K562 (cell line): ENCODE measurements at regions not wholly inside any gene's neighbourhood (a gene's known extent, or its start where the extent isn't known, plus 50 kb on each side); places are given as distances from the start of the nearest gene placed in this dataset.

Experiments used
- BDP1 ChIP-seq: IDR thresholded peaks from 3 replicates; pipeline ENCODE4 v1.6.1; 2011; ENCODE audit not compliant: insufficient read length, insufficient read depth
- BMI1 ChIP-seq: fragments of 150-350 bp; IDR thresholded peaks from 2 replicates; pipeline ENCODE4 v1.6.1; 2014; ENCODE audit warnings: low read length
- CREBBP ChIP-seq: IDR thresholded peaks from one replicate; pipeline ENCODE4 v1.6.1; 2012; ENCODE audit warnings: low read depth, mild to moderate bottlenecking, control low read depth, inconsistent platforms, low read length
- E2F4 ChIP-seq: sonication (generic); formaldehyde crosslinking; IDR thresholded peaks from 2 replicates; pipeline ENCODE4 v1.8.0; 2022; ENCODE audit warnings: mild to moderate bottlenecking, low read depth, missing genetic modification reagents
- ELF2 ChIP-seq: fragments of 250-450 bp; sonication (Bioruptor Pico); IDR thresholded peaks from 2 replicates; pipeline ENCODE4 v1.5.0; 2021; ENCODE audit warnings: mild to moderate bottlenecking
- ETV1 ChIP-seq: fragments of 450-650 bp; conservative IDR thresholded peaks from 2 replicates; pipeline ENCODE4 v1.6.1; 2016; ENCODE audit warnings: missing genetic modification characterization, control low read depth, low read depth, missing compliant biosample characterization
- FOXK1 ChIP-seq: sonication (generic); formaldehyde crosslinking; IDR thresholded peaks from 2 replicates; pipeline ENCODE4 v1.8.0; 2022; ENCODE audit warnings: missing genetic modification reagents, mild to moderate bottlenecking, borderline replicate concordance
- LARP7 ChIP-seq: fragments of 450-650 bp; IDR thresholded peaks from 2 replicates; pipeline ENCODE4 v1.6.1; 2016
- MCM5 ChIP-seq: fragments of 450-650 bp; IDR thresholded peaks from 2 replicates; pipeline ENCODE4 v1.6.1; 2016; ENCODE audit warnings: low read depth
- PCBP2 ChIP-seq: fragments of 200-400 bp; formaldehyde crosslinking; IDR thresholded peaks from 2 replicates; pipeline ENCODE4 v1.6.1; 2018; ENCODE audit warnings: low read length, low read depth, mild to moderate bottlenecking, moderate library complexity; ENCODE audit not compliant: poor library complexity, severe bottlenecking
- PHB ChIP-seq: fragments of 250-450 bp; sonication (Bioruptor Pico); IDR thresholded peaks from 2 replicates; pipeline ENCODE4 v1.5.0; 2021
- RBM22 ChIP-seq: fragments of 200-400 bp; formaldehyde crosslinking; IDR thresholded peaks from 2 replicates; pipeline ENCODE4 v1.6.1; 2018; ENCODE audit warnings: low read length, low read depth; ENCODE audit not compliant: poor library complexity, severe bottlenecking
- RFX7 ChIP-seq: fragments of 250-450 bp; sonication (Bioruptor Pico); IDR thresholded peaks from 2 replicates; pipeline ENCODE4 v1.5.1; 2021; ENCODE audit warnings: mild to moderate bottlenecking
- SAP30 ChIP-seq: fragments of 200-600 bp; sonication (generic); IDR thresholded peaks from 2 replicates; pipeline ENCODE4 v1.6.1; 2012; ENCODE audit warnings: borderline replicate concordance, low read depth, mild to moderate bottlenecking, moderate library complexity, low read length, control low read depth, inconsistent platforms; ENCODE audit not compliant: insufficient read depth, poor library complexity, severe bottlenecking
- SMAD1 ChIP-seq: fragments of 150-350 bp; IDR thresholded peaks from 2 replicates; pipeline ENCODE4 v1.6.1; 2014; ENCODE audit warnings: low read length, low read depth; ENCODE audit not compliant: partially characterized antibody
- SMARCA5 ChIP-seq: fragments of 450-650 bp; IDR thresholded peaks from 2 replicates; pipeline ENCODE4 v1.6.1; 2016
- SMARCB1 ChIP-seq: IDR thresholded peaks from 2 replicates; pipeline ENCODE4 v1.6.1; 2011; ENCODE audit warnings: improper control_type of control experiment, low read depth; ENCODE audit not compliant: insufficient read length
- SMARCC2 ChIP-seq: fragments of 450-650 bp; IDR thresholded peaks from 2 replicates; pipeline ENCODE4 v1.6.1; 2017; ENCODE audit warnings: antibody characterized with exemption, moderate library complexity, mild to moderate bottlenecking, low read depth
- SRF ChIP-seq, 2 experiments: fragments of 250-450, 450-650 bp in 1 of 2; sonication (Bioruptor Pico) in 1 of 2; sonication (generic) in 1 of 2; formaldehyde crosslinking; IDR thresholded peaks; 2 replicates each; pipeline versions ENCODE4 v1.5.0 to v1.5.1; 2020 to 2022; ENCODE audit warnings: mild to moderate bottlenecking in 1 of 2, missing genetic modification reagents in 1 of 2
- TEAD4 ChIP-seq, 2 experiments: sonication (generic) in 1 of 2; formaldehyde crosslinking in 1 of 2; IDR thresholded peaks; 2 replicates each; pipeline versions ENCODE4 v1.6.1 to v1.8.0; 2012 to 2022; ENCODE audit warnings: borderline replicate concordance in 1 of 2, inconsistent platforms in 1 of 2, low read length in 1 of 2, mild to moderate bottlenecking in 1 of 2, missing genetic modification reagents in 1 of 2
- ZNF217 ChIP-seq: sonication (generic); formaldehyde crosslinking; IDR thresholded peaks from 2 replicates; pipeline ENCODE4 v1.8.0; 2022; ENCODE audit warnings: mild to moderate bottlenecking, missing genetic modification reagents
- ZNF23 ChIP-seq: fragments of 250-450 bp; sonication (Bioruptor Pico); IDR thresholded peaks from 2 replicates; pipeline ENCODE4 v1.4.0; 2020; ENCODE audit warnings: mild to moderate bottlenecking
- ZNF280B ChIP-seq: fragments of 250-450 bp; sonication (Bioruptor Pico); IDR thresholded peaks from 2 replicates; pipeline ENCODE4 v1.5.1; 2021; ENCODE audit warnings: mild to moderate bottlenecking
- ZNF408 ChIP-seq: fragments of 250-450 bp; sonication (Bioruptor Pico); IDR thresholded peaks from 2 replicates; pipeline ENCODE4 v1.4.0; 2020; ENCODE audit warnings: low read depth, mild to moderate bottlenecking, moderate library complexity
- ZNF830 ChIP-seq: fragments of 250-450 bp; sonication (Bioruptor Pico); IDR thresholded peaks from 2 replicates; pipeline ENCODE4 v1.5.0; 2021; ENCODE audit warnings: mild to moderate bottlenecking
- ZZZ3 ChIP-seq: fragments of 450-650 bp; IDR thresholded peaks from 2 replicates; pipeline ENCODE4 v1.6.1; 2016; ENCODE audit warnings: antibody characterized with exemption, mild to moderate bottlenecking, moderate library complexity
- TF ChIP-seq, protein P1 (sequence below): fragments of 450-650 bp; formaldehyde crosslinking; IDR thresholded peaks from 2 replicates; pipeline ENCODE4 v1.4.0; 2022; ENCODE audit warnings: mild to moderate bottlenecking, moderate library complexity

DNA sequence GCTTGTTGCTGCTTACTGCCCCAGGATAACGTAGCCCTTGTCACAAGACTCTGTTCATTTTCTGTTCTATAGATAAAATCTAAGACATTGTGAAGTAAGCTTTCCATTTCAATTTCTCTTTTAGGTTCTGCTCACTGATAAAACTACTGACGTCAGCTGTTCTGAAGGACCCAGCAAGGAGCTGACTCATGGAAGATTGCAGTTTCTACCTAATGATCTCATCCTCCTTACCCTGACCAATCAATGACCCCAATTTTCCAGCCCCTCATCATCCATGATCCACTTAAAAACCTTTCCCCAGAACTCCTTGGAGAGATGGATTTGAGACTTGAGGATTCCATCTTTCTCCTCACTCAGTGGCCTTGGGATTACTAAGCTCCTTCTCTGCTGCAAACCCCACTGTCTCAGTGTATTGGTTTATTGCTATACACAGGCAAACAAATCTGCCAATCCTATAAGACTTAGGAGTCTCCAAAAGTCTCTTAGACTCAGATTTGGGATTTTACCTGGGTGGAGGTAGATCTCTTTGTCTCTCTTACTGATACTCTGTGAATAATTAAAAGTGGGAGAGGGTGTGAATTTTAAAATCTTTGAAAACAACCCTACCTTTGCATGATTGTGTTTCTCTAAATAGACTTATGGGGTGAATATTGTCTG lies 109.2 kb upstream of the TRIM24 start (continued):
- TF ChIP-seq LARP7, result no peak
- TF ChIP-seq SMARCC2, result peak; percentile 40; the same call in 1 of the 2 replicates
- TF ChIP-seq SMARCA5, result no peak
- 0 out of 2 replicates have a peak, but pooled peaks have one; percentile 37 for TF ChIP-seq ZNF23 (CRISPR knock-in tag)
- TF ChIP-seq CREBBP, result no peak
- TF ChIP-seq PHB (CRISPR knock-in tag), result no peak
- TF ChIP-seq, protein P1, sequence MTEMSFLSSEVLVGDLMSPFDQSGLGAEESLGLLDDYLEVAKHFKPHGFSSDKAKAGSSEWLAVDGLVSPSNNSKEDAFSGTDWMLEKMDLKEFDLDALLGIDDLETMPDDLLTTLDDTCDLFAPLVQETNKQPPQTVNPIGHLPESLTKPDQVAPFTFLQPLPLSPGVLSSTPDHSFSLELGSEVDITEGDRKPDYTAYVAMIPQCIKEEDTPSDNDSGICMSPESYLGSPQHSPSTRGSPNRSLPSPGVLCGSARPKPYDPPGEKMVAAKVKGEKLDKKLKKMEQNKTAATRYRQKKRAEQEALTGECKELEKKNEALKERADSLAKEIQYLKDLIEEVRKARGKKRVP (CRISPR knock-in tag), result 0 out of 2 replicates have a peak, but pooled peaks have one; percentile 38
- TF ChIP-seq ZNF280B (CRISPR knock-in tag), result peak; percentile 96
- TF ChIP-seq FOXK1 (CRISPR knock-in tag), result no peak
- no peak for TF ChIP-seq ELF2 (CRISPR knock-in tag)
- TF ChIP-seq SRF (CRISPR knock-in tag; IDR thresholded peaks at IDR 0.05), result peak in 1 of 2 experiments; percentile 17; a peak in 1 of 4 replicates
- no peak for TF ChIP-seq E2F4 (CRISPR knock-in tag)
- TF ChIP-seq ZNF408 (CRISPR knock-in tag), result no peak
- TF ChIP-seq TEAD4 (IDR thresholded peaks at IDR 0.05; ENCODE audit: low read length), result peak; percentile 62; the same call in 1 of the 2 replicates
- TF ChIP-seq TEAD4 (CRISPR knock-in tag; IDR thresholded peaks at IDR 0.05; ENCODE audit: borderline replicate concordance), result no peak
- TF ChIP-seq SMAD1, result no peak
- TF ChIP-seq ZNF217 (CRISPR knock-in tag), result no peak
- no peak for TF ChIP-seq BMI1
- TF ChIP-seq RBM22, result no peak
- TF ChIP-seq SMARCB1, result no peak
- no peak for TF ChIP-seq SAP30
- no peak for TF ChIP-seq MCM5
- 0 out of 2 replicates have a peak, but pooled peaks have one; percentile 28 for TF ChIP-seq ETV1
- no peak for TF ChIP-seq RFX7
- no peak for TF ChIP-seq PCBP2
- TF ChIP-seq ZNF830 (CRISPR knock-in tag), result no peak
- no peak for TF ChIP-seq BDP1
- TF ChIP-seq ZZZ3, result no peak
